ENCODE measurements at regions not wholly inside any gene's neighbourhood (a gene's known extent, or its start where the extent isn't known, plus 50 kb on each side); places are given as distances from the start of the nearest gene placed in this dataset.

- TF ChIP-seq, protein P1, sequence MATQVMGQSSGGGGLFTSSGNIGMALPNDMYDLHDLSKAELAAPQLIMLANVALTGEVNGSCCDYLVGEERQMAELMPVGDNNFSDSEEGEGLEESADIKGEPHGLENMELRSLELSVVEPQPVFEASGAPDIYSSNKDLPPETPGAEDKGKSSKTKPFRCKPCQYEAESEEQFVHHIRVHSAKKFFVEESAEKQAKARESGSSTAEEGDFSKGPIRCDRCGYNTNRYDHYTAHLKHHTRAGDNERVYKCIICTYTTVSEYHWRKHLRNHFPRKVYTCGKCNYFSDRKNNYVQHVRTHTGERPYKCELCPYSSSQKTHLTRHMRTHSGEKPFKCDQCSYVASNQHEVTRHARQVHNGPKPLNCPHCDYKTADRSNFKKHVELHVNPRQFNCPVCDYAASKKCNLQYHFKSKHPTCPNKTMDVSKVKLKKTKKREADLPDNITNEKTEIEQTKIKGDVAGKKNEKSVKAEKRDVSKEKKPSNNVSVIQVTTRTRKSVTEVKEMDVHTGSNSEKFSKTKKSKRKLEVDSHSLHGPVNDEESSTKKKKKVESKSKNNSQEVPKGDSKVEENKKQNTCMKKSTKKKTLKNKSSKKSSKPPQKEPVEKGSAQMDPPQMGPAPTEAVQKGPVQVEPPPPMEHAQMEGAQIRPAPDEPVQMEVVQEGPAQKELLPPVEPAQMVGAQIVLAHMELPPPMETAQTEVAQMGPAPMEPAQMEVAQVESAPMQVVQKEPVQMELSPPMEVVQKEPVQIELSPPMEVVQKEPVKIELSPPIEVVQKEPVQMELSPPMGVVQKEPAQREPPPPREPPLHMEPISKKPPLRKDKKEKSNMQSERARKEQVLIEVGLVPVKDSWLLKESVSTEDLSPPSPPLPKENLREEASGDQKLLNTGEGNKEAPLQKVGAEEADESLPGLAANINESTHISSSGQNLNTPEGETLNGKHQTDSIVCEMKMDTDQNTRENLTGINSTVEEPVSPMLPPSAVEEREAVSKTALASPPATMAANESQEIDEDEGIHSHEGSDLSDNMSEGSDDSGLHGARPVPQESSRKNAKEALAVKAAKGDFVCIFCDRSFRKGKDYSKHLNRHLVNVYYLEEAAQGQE (IDR thresholded peaks at IDR 0.05; ENCODE audit: unreplicated experiment) = no peak
- no peak for TF ChIP-seq CTCF (conservative IDR thresholded peaks at IDR 0.05; ENCODE audit: low read depth in 2 of 2)
- no peak for TF ChIP-seq CREB1 (CRISPR knock-in tag; IDR thresholded peaks at IDR 0.05; ENCODE audit: low read depth)
- TF ChIP-seq POLR2AphosphoS5 (IDR thresholded peaks at IDR 0.05; ENCODE audit: low read depth) = no peak
- TF ChIP-seq ZNF114 (CRISPR knock-in tag; IDR thresholded peaks at IDR 0.05) = no peak
- no peak for TF ChIP-seq EZH2 (IDR thresholded peaks at IDR 0.05; ENCODE audit: low read depth, unreplicated experiment)
- TF ChIP-seq EZH2phosphoT487 (IDR thresholded peaks at IDR 0.05; ENCODE audit: unreplicated experiment) = no peak
- TF ChIP-seq JUNB (IDR thresholded peaks at IDR 0.05; ENCODE audit: unreplicated experiment) = no peak
- TF ChIP-seq ZNF331 (CRISPR knock-in tag; IDR thresholded peaks at IDR 0.05; ENCODE audit: low read depth) = no peak
- TF ChIP-seq, protein P2, sequence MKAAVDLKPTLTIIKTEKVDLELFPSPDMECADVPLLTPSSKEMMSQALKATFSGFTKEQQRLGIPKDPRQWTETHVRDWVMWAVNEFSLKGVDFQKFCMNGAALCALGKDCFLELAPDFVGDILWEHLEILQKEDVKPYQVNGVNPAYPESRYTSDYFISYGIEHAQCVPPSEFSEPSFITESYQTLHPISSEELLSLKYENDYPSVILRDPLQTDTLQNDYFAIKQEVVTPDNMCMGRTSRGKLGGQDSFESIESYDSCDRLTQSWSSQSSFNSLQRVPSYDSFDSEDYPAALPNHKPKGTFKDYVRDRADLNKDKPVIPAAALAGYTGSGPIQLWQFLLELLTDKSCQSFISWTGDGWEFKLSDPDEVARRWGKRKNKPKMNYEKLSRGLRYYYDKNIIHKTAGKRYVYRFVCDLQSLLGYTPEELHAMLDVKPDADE (IDR thresholded peaks at IDR 0.05) = no peak
- TF ChIP-seq STAT1 (IDR thresholded peaks at IDR 0.05; ENCODE audit: unreplicated experiment) = no peak
Measured at GRCh38 chr3:35137612-35138011, 501.7 kb upstream of the ARPP21 start.

All from GM23338 (cell line).